GM13976 (cell line): ENCODE measurements at regions not wholly inside any gene's neighbourhood (a gene's known extent, or its start where the extent isn't known, plus 50 kb on each side); places are given as distances from the start of the nearest gene placed in this dataset.
A peak's percentile ranks its signal among the peaks of the same experiment; 100 is the strongest.

Experiments
- DNase-seq: peaks from one replicate; pipeline ENCODE4 v3.0.0; 2012; ENCODE audit warnings: low spot score
- CTCF ChIP-seq: IDR thresholded peaks from 2 replicates; pipeline ENCODE4 v1.5.1; 2012; ENCODE audit warnings: borderline replicate concordance, mild to moderate bottlenecking; ENCODE audit not compliant: insufficient read depth; ENCODE audit errors: extremely low read depth, missing control alignments, control extremely low read depth
- in situ Hi-C: fragments of 300-500 bp; cut with MboI; formaldehyde crosslinking; loops from one replicate; pipeline ENCODE4 v1.12.0; 2022; ENCODE audit warnings: low sequenced_read_pairs, mixed read lengths, inconsistent platforms; ENCODE audit not compliant: unreplicated experiment

GRCh38 chr4:124329134-124329533 lies 383.4 kb downstream of the ANKRD50 start:
- no peak for DNase-seq
- no peak for TF ChIP-seq CTCF
- in situ Hi-C loops, result loop anchor here (25.0 kb wide), 1 partner anchor 908 kb away; no protein-coding TSS in a partner anchor

- in situ Hi-C loops, result loop anchor here (25.0 kb wide), 1 partner anchor 907 kb away; no protein-coding TSS in a partner anchor
- no peak for TF ChIP-seq CTCF
- no peak for DNase-seq
Observed at GRCh38 chr4:124330045-124330444, 382.5 kb downstream of the ANKRD50 start.

- no peak for TF ChIP-seq CTCF
- in situ Hi-C loops, result loop anchor here (25.0 kb wide), 1 partner anchor 906 kb away; no protein-coding TSS in a partner anchor
- DNase-seq, result no peak
Observed at GRCh38 chr4:124331781-124332180, 380.8 kb downstream of the ANKRD50 start.

- TF ChIP-seq CTCF, result no peak
- DNase-seq, result no peak
- in situ Hi-C loops, result loop anchor here (25.0 kb wide), 1 partner anchor 904 kb away; no protein-coding TSS in a partner anchor
Observed at GRCh38 chr4:124333466-124333865, 379.1 kb downstream of the ANKRD50 start.

GRCh38 chr4:124334119-124334518 lies 378.4 kb downstream of the ANKRD50 start:
- peak; percentile 45 for TF ChIP-seq CTCF
- in situ Hi-C loops, result loop anchor here (25.0 kb wide), 1 partner anchor 903 kb away; no protein-coding TSS in a partner anchor
- peak; percentile 12 for DNase-seq

- no peak for TF ChIP-seq CTCF
- in situ Hi-C loops, result loop anchor here (25.0 kb wide), 1 partner anchor 899 kb away; no protein-coding TSS in a partner anchor
- no peak for DNase-seq
Observed at GRCh38 chr4:124337874-124338273, 374.7 kb downstream of the ANKRD50 start.
